BE2C (cell line): ENCODE measurements at regions not wholly inside any gene's neighbourhood (a gene's known extent, or its start where the extent isn't known, plus 50 kb on each side); places are given as distances from the start of the nearest gene placed in this dataset.

Experiments
- DNase-seq: peaks from one replicate; pipeline ENCODE4 v3.0.0-alpha.2; 2020
- H3K27me3 ChIP-seq: fragments of 250-450 bp; sonication (Bioruptor Pico); 2 replicates; pipeline ENCODE4 v1.5.1; 2020; ENCODE audit warnings: mild to moderate bottlenecking
- H3K36me3 ChIP-seq: fragments of 250-450 bp; sonication (Bioruptor Pico); 2 replicates; pipeline ENCODE4 v1.5.1; 2020; ENCODE audit warnings: mild to moderate bottlenecking
- H3K4me1 ChIP-seq: fragments of 250-450 bp; sonication (Bioruptor Pico); 2 replicates; pipeline ENCODE4 v1.5.1; 2020
- H3K4me3 ChIP-seq: 2 replicates; pipeline ENCODE4 v1.5.1; 2011; ENCODE audit warnings: low read depth, low read length
- H3K9me3 ChIP-seq: fragments of 250-450 bp; sonication (Bioruptor Pico); 2 replicates; pipeline ENCODE4 v1.5.1; 2020
- CTCF ChIP-seq: IDR thresholded peaks from 2 replicates; pipeline ENCODE4 v1.5.1; 2012; ENCODE audit warnings: mild to moderate bottlenecking, low read depth, low read length

GRCh38 chr11:27209562-27210005 lies 153.4 kb downstream of the CCDC34 start:
- DNase-seq = peak; percentile 61
- H3K4me1 ChIP-seq = no peaks in the 10 kb centered on the region
- H3K27me3 ChIP-seq = no peaks in the 10 kb centered on the region
- H3K9me3 ChIP-seq = no peaks in the 10 kb centered on the region
- no peaks in the 10 kb centered on the region for H3K36me3 ChIP-seq
- TF ChIP-seq CTCF = no peak
- no peak overlapping the region for H3K4me3 ChIP-seq

GRCh38 chr11:27208846-27209245 lies 154.2 kb downstream of the CCDC34 start:
- Histone ChIP-seq H3K36me3 (no peaks in the 10 kb centered on the region), H3K9me3 (no peaks in the 10 kb centered on the region), H3K4me3 (no peak overlapping the region), H3K4me1 (no peaks in the 10 kb centered on the region), H3K27me3 (no peaks in the 10 kb centered on the region)
- DNase-seq = no peak
- TF ChIP-seq CTCF = no peak

GRCh38 chr11:27207025-27207650 lies 155.9 kb downstream of the CCDC34 start:
- Histone ChIP-seq H3K36me3 (no peaks in the 10 kb centered on the region), H3K9me3 (no peaks in the 10 kb centered on the region), H3K4me1 (peaks cover 3% of the 10 kb centered on the region; the same call in 1 of the 2 replicates), H3K4me3 (no peak overlapping the region), H3K27me3 (no peaks in the 10 kb centered on the region)
- TF ChIP-seq CTCF = no peak
- no peak for DNase-seq

GRCh38 chr11:27205779-27206570 lies 157.0 kb downstream of the CCDC34 start:
- H3K36me3 ChIP-seq = no peaks in the 10 kb centered on the region
- H3K4me1 ChIP-seq = peaks cover 10% of the 10 kb centered on the region; the same call in 1 of the 2 replicates
- H3K9me3 ChIP-seq = no peaks in the 10 kb centered on the region
- no peaks in the 10 kb centered on the region for H3K27me3 ChIP-seq
- TF ChIP-seq CTCF = no peak
- no peak overlapping the region for H3K4me3 ChIP-seq
- no peak for DNase-seq

GRCh38 chr11:27205250-27205649 lies 157.8 kb downstream of the CCDC34 start:
- no peaks in the 10 kb centered on the region for H3K9me3 ChIP-seq
- no peak overlapping the region for H3K4me3 ChIP-seq
- H3K36me3 ChIP-seq = no peaks in the 10 kb centered on the region
- H3K4me1 ChIP-seq = peaks cover 10% of the 10 kb centered on the region; the same call in 1 of the 2 replicates
- no peak for TF ChIP-seq CTCF
- H3K27me3 ChIP-seq = no peaks in the 10 kb centered on the region
- DNase-seq = no peak

GRCh38 chr11:27204529-27204928 lies 158.5 kb downstream of the CCDC34 start:
- no peak for TF ChIP-seq CTCF
- Histone ChIP-seq H3K4me1 (peaks cover 10% of the 10 kb centered on the region; the same call in 1 of the 2 replicates), H3K27me3 (no peaks in the 10 kb centered on the region), H3K9me3 (no peaks in the 10 kb centered on the region), H3K4me3 (no peak overlapping the region), H3K36me3 (no peaks in the 10 kb centered on the region)
- no peak for DNase-seq
